Right lobe of liver (tissue), 4 donors: ENCODE measurements at regions not wholly inside any gene's neighbourhood (a gene's known extent, or its start where the extent isn't known, plus 50 kb on each side); places are given as distances from the start of the nearest gene placed in this dataset.

Experiments
- POLR2A ChIP-seq: fragments of 450-650 bp; IDR thresholded peaks from one replicate; pipeline ENCODE4 v1.6.1; 2017; ENCODE audit warnings: antibody characterized with exemption, mild to moderate bottlenecking
- TF ChIP-seq, protein P1 (sequence below), 4 donors: fragments of 200-600 bp in 3 of 4; fragments of 450-650 bp in 1 of 4; IDR thresholded peaks; one replicate each; pipeline versions ENCODE4 v1.5.1 to v1.8.0; 2016 to 2022; ENCODE audit warnings: antibody characterized with exemption in 4 of 4, mild to moderate bottlenecking in 2 of 4
- donor health status: DM: no; HTN: no; CAD: no.
- donor health status: DM: no; HTN: no; CAD: no.
- donor health status: DM: no; HTN: yes; CAD: no.

DNA sequence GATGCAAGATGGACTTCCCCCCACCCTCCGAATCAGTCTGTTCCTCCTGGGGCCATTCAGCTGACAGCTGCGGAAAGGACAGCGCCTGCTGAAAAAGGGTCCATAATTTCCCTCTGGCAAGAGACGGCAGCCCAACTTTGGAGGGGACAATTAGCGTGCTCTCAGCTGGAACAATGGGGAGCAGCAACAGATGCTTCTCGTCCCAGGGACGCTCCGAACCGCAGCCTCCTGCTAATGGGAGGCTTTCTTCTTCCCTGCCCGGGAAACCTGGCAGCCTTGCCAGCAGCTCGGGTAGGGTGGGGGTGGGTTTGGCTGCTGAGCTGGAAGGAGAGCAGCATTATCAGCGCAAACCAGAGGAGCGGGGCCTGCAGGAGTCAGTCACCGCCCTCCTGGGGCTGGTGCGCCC is 500.0 kb upstream of the SALL1 start:
- TF ChIP-seq, protein P1, sequence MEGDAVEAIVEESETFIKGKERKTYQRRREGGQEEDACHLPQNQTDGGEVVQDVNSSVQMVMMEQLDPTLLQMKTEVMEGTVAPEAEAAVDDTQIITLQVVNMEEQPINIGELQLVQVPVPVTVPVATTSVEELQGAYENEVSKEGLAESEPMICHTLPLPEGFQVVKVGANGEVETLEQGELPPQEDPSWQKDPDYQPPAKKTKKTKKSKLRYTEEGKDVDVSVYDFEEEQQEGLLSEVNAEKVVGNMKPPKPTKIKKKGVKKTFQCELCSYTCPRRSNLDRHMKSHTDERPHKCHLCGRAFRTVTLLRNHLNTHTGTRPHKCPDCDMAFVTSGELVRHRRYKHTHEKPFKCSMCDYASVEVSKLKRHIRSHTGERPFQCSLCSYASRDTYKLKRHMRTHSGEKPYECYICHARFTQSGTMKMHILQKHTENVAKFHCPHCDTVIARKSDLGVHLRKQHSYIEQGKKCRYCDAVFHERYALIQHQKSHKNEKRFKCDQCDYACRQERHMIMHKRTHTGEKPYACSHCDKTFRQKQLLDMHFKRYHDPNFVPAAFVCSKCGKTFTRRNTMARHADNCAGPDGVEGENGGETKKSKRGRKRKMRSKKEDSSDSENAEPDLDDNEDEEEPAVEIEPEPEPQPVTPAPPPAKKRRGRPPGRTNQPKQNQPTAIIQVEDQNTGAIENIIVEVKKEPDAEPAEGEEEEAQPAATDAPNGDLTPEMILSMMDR (IDR thresholded peaks at IDR 0.05) = no peak
- TF ChIP-seq POLR2A = no peak
